Vagina (tissue), 2 donors: ENCODE measurements at regions not wholly inside any gene's neighbourhood (a gene's known extent, or its start where the extent isn't known, plus 50 kb on each side); places are given as distances from the start of the nearest gene placed in this dataset. TPM values are rescaled to one million over a fixed set of nuclear protein-coding genes. Genes with fewer than 3 reads are reported as not detected.

Source experiments
- DNase-seq, 2 donors: peaks; one replicate each; pipeline ENCODE4 v3.0.0-alpha.2; 2017; ENCODE audit errors: extremely low spot score in 2 of 2
- H3K27ac ChIP-seq: fragments of 200-600 bp; sonication (generic); one replicate; pipeline ENCODE4 v1.5.1; 2019
- H3K27me3 ChIP-seq: fragments of 200-600 bp; sonication (generic); one replicate; pipeline ENCODE4 v1.5.1; 2019
- H3K36me3 ChIP-seq, 2 donors: fragments of 200-600 bp; sonication (generic); one replicate each; pipeline ENCODE4 v1.5.1; 2017 to 2019
- H3K4me1 ChIP-seq: fragments of 200-600 bp; sonication (generic); one replicate; pipeline ENCODE4 v1.5.1; 2019
- H3K4me3 ChIP-seq, 2 donors: fragments of 200-600 bp; sonication (generic); 1 replicate in 1 of 2; 2 replicates in 1 of 2; pipeline ENCODE4 v1.5.1; 2016 to 2019
- H3K9me3 ChIP-seq: fragments of 200-600 bp; sonication (generic); one replicate; pipeline ENCODE4 v1.5.1; 2019
- POLR2A ChIP-seq, 2 donors: fragments of 450-650 bp; IDR thresholded peaks; one replicate each; pipeline ENCODE4 v1.6.1; 2017; ENCODE audit warnings: antibody characterized with exemption in 2 of 2, mild to moderate bottlenecking in 2 of 2, moderate library complexity in 2 of 2
- POLR2AphosphoS5 ChIP-seq, 2 donors: sonication (generic); formaldehyde crosslinking; IDR thresholded peaks; one replicate each; pipeline ENCODE4 v1.9.0; 2017; ENCODE audit warnings: antibody characterized with exemption in 2 of 2, mild to moderate bottlenecking in 2 of 2, low read depth in 1 of 2; ENCODE audit not compliant: insufficient read depth in 1 of 2
- intact Hi-C: fragments of 100-400 bp; cut with DNase I; formaldehyde crosslinking; loops from one replicate; pipeline ENCODE4 v1.15.1; 2023
- small RNA-seq: library from RNA; depleted of rRNA; stranded (forward); fragments of <200 nt; gene quantifications from one replicate; pipeline ENCODE3, GENCODE V24; 2016
- TF ChIP-seq, protein P1 (sequence below), 3 experiments: fragments of 450-650 bp in 2 of 3; fragments of 200-600 bp in 1 of 3; sonication (generic) in 1 of 3; IDR thresholded peaks; one replicate each; pipeline ENCODE4 v1.5.1; 2017 to 2019; ENCODE audit warnings: antibody characterized with exemption in 3 of 3, mild to moderate bottlenecking in 2 of 3, moderate library complexity in 2 of 3

DNA sequence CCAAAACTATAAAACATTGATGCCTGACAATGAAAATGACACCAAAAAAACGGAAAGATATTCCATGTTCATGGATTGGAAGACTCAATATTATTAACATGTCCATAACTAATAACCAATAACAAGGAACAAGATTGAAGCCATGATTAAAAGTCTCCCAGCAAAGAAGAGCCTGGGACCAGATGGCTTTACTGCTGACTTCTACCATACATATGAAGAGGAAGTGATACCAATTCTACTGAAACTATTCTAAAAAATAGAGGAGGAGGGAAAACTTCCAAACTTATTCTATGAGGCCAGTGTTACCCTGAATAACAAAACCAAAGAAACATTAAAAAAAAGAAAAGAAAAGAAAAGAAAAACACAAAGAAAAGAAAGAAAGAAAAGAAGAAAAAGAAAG, 54.6 kb upstream of the ATF7IP start:
- intact Hi-C loops = no loop called here
- TF ChIP-seq POLR2A (IDR thresholded peaks at IDR 0.05) (no peak), POLR2AphosphoS5 (IDR thresholded peaks at IDR 0.05; ENCODE audit: insufficient read depth in 1 of 2, low read depth in 1 of 2) (no peak)
- TF ChIP-seq, protein P1, sequence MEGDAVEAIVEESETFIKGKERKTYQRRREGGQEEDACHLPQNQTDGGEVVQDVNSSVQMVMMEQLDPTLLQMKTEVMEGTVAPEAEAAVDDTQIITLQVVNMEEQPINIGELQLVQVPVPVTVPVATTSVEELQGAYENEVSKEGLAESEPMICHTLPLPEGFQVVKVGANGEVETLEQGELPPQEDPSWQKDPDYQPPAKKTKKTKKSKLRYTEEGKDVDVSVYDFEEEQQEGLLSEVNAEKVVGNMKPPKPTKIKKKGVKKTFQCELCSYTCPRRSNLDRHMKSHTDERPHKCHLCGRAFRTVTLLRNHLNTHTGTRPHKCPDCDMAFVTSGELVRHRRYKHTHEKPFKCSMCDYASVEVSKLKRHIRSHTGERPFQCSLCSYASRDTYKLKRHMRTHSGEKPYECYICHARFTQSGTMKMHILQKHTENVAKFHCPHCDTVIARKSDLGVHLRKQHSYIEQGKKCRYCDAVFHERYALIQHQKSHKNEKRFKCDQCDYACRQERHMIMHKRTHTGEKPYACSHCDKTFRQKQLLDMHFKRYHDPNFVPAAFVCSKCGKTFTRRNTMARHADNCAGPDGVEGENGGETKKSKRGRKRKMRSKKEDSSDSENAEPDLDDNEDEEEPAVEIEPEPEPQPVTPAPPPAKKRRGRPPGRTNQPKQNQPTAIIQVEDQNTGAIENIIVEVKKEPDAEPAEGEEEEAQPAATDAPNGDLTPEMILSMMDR (IDR thresholded peaks at IDR 0.05) = no peak
- Histone ChIP-seq H3K4me1 (no peaks in the 10 kb centered on the region), H3K36me3 (no peaks in the 10 kb centered on the region), H3K4me3 (no peak overlapping the region), H3K27me3 (no peaks in the 10 kb centered on the region), H3K27ac (no peak overlapping the region), H3K9me3 (no peaks in the 10 kb centered on the region)
- no peak for DNase-seq

DNA sequence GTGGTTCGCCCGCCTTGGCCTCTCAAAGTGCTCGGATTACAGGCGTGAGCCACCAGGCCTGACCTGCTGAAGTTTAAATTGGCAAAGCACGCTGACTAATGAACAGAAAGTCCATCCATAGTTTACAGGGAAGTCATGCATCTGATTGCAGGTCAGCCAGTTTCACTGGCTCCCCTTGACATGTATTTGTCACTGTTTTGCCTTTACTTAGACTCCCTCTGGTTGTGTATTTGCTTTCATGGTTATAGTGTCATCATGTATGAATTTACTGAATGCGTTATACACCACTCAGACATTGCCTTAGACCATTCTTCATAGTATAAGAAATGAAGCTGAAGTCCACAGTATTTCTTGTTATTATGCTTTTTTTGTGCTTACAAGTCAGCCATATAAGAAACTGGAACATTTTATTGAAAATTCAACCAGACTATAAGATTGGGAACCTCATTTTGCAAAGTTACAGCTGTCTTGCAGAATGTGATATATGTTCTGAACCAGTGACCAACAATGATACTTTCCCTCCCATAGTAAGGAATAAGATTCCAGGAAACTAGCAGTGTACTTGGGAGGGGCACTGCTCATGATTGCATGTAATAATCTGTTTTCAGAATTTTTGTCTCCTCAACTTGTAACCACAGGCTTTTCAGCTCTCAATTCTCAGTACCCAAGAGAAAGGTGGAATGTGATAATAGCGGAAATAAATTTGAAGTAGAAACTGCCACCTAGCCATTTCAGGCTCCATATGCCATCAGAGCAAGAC, 51.9 kb upstream of the ATF7IP start:
- TF ChIP-seq POLR2AphosphoS5 (IDR thresholded peaks at IDR 0.05; ENCODE audit: insufficient read depth in 1 of 2, low read depth in 1 of 2) = no peak
- no peak for TF ChIP-seq POLR2A (IDR thresholded peaks at IDR 0.05)
- TF ChIP-seq, protein P1 (IDR thresholded peaks at IDR 0.05) = no peak
- no peak for DNase-seq
- Histone ChIP-seq H3K4me3 (no peak overlapping the region), H3K27me3 (no peaks in the 10 kb centered on the region), H3K36me3 (no peaks in the 10 kb centered on the region), H3K9me3 (no peaks in the 10 kb centered on the region), H3K27ac (no peak overlapping the region), H3K4me1 (no peaks in the 10 kb centered on the region)
- intact Hi-C loops = no loop called here

DNA sequence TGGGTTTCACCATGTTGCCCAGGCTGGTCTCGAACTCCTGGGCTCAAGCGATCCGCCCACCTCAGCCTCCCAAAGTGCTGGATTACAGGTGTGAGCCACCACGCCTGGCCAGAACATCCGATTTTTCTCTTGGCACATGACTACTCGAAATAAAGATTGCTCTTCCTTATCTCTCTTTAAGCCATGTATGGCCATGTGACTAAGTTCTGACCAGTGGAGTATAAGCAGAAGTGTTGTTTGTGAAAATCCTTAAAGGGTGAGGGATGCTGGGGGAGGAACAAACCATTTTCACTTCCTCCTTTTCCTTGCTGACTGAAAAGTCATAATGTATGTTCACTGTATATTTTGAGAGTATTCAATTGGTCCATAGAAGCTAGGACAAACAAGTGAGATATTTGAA, 50.7 kb upstream of the ATF7IP start:
- DNase-seq = no peak
- H3K4me1 ChIP-seq = no peaks in the 10 kb centered on the region
- no peak overlapping the region for H3K27ac ChIP-seq
- H3K9me3 ChIP-seq = no peaks in the 10 kb centered on the region
- intact Hi-C loops = no loop called here
- H3K36me3 ChIP-seq = no peaks in the 10 kb centered on the region
- H3K4me3 ChIP-seq = no peak overlapping the region
- no peaks in the 10 kb centered on the region for H3K27me3 ChIP-seq
- TF ChIP-seq, protein P1 (IDR thresholded peaks at IDR 0.05) = no peak
- TF ChIP-seq POLR2AphosphoS5 (IDR thresholded peaks at IDR 0.05; ENCODE audit: insufficient read depth in 1 of 2, low read depth in 1 of 2) (no peak), POLR2A (IDR thresholded peaks at IDR 0.05) (no peak)

DNA sequence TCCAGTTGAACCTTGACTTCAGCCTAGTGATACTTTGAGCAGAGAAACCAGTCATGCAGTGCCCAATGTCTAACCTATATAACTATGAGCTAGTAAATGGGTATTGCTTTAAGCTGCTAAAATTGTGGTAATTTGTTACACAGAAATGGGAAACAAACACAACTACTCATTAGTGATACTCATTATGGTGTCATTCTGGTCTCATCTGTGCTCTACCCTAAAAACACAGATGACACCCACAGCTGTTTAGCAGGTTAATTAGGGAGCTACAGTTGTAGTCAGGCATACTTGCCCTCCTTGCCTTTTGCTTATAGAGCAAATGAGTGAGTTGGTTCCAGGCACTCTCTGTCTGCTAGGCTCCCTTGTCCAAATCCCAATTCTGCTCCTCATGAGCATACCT, 50.0 kb upstream of the ATF7IP start:
- Histone ChIP-seq H3K27ac (no peak overlapping the region), H3K9me3 (no peaks in the 10 kb centered on the region), H3K4me3 (no peak overlapping the region), H3K4me1 (no peaks in the 10 kb centered on the region), H3K36me3 (no peaks in the 10 kb centered on the region), H3K27me3 (no peaks in the 10 kb centered on the region)
- TF ChIP-seq POLR2AphosphoS5 (IDR thresholded peaks at IDR 0.05; ENCODE audit: insufficient read depth in 1 of 2, low read depth in 1 of 2) (no peak), POLR2A (IDR thresholded peaks at IDR 0.05) (no peak)
- TF ChIP-seq, protein P1 (IDR thresholded peaks at IDR 0.05) = no peak
- intact Hi-C loops = no loop called here
- DNase-seq = peak in 1 of 2 donors; percentile 11

Small RNAs in the stretch of these regions (small RNA-seq; reads per million reads assigned to genes)
- gene AC092470.1 (not detected), gene AC135001.1 (not detected), gene MRPS18CP4 (not detected), gene RNU6-491P (not detected)
